GM21515 (cell line): ENCODE measurements at regions not wholly inside any gene's neighbourhood (a gene's known extent, or its start where the extent isn't known, plus 50 kb on each side); places are given as distances from the start of the nearest gene placed in this dataset.

Experiments
- ATAC-seq: cut with Tn5 transposase; IDR thresholded peaks from one replicate; pipeline ENCODE4 v1.9.1; 2021; ENCODE audit not compliant: unreplicated experiment

DNA sequence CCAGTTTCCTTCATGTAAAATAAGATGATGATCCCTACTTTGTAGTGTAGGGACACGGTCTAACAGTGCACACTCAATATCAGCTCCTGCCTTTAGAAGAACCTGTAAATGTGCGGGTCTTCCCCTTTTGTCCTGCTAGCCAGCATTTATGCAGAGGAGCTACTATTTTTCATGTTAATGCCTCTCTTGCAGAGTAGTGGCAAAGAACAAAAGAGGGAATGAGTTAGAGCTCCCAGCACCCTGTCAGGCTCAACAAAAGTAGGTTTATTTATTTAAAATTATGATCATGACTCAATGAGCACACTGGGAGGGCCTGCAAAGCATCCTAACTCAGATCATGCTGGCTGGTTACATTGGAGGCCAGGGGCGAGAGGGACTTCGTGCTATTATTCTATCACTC lies 414.5 kb upstream of the COBL start:
- no peak for ATAC-seq

DNA sequence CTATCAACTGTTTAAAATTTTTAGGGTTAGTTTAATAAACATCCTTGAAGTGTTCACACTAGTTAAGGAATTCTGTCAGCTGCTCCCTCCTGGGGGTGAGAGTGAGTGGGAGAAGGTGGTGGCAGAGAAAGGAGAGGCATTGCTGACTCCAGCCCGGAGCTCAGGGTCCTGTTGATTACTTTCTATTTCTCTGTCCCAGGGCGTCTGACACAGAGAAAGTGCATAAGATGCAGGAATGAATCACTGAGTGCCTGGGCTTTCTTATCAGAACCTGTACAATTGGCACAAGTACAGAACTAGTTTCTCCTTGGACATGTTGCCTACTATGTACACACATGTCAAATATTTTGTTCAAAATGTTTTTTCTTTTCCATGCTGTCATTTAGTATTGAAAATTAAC lies 410.8 kb upstream of the COBL start:
- no peak for ATAC-seq

DNA sequence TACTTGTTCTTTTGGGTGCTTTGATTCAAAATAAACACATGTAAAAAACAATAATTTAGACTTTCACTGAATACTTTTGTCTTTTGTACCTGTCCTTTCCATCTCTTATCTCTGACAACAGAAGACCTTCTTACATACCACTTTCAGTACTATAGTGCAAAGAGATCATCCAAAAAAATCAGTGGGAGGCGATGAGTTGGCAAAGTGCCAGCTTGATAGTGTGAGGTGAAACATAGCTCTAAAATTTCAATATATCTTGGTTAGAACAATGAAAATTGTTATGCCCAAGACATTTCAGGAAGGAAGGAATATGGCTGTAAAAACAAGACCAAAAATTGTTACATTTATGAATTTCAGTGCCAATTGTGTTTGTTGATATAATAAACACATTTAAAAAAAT lies 390.2 kb upstream of the COBL start:
- no peak for ATAC-seq

DNA sequence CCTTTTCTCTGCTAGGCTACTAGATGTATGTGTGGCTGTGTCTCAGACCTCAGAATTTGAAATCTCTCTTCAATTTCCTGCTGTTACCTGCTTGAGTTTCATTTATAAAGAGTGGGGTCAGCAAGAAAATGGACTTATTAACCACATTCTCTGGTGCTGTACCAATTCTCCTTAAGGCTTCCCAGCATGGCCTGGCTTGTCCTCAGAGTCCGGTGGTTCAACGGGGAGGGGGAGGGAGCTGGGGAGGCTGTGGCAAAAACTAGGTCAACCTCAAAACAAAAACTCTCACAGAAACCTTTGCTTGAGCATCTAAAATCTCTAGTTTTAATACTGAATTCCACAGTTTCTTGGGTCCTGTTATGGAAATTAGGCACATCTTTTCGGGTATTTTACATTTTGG lies 389.1 kb upstream of the COBL start:
- no peak for ATAC-seq

DNA sequence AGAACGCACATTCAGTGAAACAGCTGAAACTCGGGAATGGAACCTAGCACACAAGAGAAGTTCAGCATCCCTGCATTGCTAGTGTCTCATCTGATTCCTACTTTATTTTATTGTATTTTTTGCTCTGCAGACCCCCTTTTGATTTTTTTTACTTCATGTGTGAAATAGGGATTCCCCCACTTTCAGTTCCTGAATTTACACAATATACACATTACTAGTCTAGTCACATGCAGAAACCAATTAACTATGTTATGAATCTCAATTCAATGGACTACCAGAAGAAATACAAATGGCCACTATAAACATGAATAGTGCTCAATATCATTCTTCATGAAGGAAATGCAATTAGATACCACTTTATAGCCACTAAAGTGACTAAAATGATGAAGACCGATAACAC lies 386.1 kb upstream of the COBL start:
- no peak for ATAC-seq

DNA sequence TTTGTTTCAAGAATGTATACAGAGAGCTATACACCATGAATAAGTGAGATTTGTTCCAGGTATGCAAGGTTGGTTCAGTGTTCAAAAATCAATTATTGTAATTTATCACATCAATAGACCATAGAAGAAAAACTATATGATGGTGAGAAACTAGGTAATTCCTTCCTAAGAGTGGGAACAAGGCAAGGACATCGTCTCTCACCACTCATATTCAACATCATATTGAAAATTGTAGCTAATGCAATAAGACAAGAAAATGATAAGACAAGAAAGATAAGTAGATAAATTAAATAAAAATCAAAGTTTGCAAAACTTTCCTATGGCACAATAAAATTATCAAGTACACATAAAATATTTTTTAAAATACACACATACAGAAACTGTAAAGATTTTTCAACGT lies 385.3 kb upstream of the COBL start:
- ATAC-seq, result no peak

DNA sequence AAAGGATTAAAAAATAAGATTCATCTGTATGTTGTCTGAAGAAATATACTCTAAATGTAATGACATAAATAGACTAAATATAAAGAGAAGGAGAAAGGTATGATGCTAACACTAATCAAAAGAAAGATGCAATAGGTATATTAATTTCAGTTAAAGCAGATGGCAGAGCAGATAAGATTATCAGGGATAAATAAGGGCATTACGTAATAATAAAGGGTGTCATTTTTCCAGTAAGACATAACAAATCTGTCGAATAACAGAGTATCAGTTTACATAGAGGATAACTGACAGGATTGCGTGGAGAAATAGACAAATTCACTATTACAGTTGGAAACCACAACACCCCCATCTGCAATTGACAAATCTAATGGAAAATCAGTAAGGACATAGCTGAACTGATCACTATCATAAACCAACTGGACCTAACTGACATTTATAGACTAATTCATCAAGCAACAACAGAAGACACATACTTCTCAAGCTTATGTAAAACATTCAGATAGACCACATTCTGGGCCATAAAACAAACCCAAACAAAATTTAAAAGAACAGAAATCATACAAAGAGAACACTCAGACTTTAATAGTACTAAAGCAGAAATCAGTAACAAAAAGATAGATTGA lies 384.1 kb upstream of the COBL start:
- no peak for ATAC-seq

DNA sequence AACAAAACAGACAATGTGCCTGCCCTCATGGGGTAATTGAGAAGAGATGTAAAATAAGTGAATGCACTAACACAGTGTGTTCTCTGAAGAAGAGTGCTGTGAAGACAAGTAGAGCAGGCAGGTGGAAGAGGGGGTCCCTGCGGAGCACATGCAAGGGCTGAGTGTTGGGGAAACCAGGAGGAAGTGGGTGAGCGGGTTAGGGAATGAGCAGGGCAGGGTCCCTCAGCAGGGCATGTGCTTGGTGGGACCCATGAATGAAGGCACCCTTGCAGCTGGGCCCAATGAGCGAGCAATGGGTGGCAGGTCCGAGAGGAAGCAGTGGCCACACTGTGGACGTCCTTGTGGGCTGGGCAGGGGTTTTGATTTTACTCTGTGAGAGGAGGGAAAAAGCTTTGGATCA lies 376.6 kb upstream of the COBL start:
- no peak for ATAC-seq

DNA sequence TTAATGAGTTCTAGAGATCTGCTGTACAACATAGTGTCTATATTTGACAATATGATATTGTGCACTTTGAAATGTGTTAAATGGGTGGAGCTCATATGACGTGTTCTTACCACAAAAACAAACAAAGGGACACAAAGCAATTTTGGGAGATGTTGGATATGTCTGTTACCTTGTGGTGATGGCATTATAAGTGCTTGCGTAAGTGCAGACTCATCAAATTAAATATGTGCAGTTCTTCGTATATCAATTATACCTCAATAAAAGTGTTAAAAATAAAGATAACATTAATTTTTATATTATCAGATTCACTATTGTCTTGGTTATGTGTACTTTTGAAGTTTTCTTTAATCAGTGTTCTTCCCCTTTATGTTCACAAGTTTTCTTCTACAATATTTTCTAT lies 372.9 kb upstream of the COBL start:
- no peak for ATAC-seq

DNA sequence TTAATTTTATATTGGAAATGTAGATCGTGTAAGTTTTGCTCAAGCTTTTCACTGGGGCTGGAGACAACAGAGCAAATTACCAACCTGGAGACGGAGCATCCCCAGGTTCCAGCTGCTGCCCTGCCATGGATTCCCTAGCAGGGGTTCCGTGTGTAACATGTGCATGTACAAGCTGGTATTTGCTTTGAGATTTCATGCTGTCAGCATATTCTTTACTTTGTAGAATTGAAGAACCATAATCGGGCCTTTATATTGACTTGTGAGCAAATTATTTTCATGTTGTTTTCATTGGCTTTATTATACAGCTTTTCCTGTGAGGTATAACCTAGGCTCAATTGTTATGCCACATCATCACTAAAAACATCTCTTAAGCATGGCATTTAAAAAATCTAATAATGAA lies 369.2 kb upstream of the COBL start:
- no peak for ATAC-seq

DNA sequence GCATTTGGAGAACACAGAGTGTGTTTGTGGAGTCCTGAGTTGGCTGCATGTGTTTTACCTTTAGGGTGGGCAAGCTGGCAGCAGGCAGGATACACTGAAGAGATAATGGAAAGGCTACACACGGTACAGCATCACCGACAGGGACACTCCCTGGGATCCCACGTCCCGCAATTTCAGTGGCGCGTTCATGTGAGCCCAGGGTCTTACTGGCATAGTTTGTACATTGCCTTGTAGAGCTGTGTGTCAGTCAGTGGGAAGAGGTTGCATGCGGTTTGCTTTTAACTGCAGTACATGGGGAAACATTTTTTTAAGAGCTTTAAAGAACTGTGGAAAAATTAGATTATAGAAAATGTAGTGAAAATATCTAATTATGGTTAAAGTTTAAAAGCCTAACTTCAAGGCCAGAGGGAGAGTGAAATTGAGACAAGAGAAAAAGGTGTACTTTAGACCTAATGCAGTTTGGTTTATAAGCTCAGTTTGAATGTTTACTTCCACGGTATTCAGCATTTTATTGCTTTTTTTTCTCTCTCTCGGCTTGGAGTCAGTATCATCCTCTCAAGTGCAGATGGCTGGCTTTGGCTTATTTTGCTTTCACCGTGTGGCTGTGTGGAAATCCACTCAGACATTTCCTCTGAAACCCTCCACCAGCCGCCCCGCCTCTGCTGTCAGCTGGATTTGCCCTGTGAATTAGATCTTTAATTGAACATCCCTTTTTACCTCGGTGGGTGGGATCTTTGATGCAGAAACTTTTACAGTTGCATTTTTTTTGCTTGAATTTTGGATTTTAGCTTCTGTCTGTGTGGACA lies 364.2 kb upstream of the COBL start:
- ATAC-seq, result no peak

DNA sequence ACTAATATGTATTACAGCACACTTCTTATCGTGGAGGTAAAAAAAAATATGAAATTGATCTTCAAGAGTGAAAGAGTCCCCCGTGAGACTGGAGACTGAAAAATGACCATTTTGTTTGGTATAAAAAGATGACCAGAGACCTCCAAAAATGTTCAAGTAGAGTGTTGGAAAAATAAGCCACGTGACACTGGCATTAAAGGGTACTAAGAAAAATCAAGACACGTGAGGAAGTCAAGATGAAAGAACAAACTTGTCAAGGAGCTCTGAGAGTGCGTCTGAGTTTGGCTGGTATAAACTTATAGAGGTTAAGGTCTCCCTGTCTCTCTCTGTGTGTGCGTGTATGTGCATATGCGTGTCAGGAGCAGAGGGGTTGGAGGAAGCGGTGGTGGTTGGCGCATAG lies 362.7 kb upstream of the COBL start:
- ATAC-seq, result no peak

DNA sequence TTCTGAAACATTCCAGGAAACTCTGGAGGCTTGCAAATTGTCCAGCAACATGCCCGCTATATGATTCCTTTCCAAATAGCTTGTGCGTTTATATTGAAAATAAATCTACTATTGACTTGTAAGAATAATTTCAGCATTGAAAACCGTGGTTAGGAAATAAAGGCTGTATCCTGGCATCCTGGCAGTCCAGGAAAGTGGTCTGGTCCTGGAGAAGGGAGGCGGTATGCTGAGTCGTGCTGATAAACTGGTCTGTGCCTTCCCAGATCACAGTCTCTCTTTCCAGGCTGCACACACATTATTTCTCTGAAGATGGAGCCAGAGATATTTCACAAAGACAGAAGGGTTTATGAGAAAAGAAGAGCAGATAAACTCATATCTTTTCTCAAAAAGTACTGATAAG lies 350.1 kb upstream of the COBL start:
- no peak for ATAC-seq

DNA sequence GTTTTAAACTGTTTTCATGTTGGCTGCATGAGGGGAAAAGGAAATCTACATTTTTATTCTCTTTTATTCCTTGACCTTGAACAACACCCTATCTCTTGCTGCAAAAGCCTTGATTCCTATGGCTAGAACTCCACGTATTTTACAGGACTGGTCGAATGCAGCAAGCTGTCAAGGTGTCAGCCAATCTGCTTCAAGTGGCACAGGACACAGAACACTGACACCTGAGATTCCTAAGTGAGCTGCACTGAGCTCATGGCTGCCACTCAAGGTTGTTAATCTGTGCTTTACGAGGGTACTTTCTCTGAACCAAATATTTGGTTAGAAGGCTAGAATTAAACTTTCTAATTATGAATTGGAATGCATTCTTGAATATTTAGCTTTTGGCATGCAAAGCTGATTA lies 349.7 kb upstream of the COBL start:
- no peak for ATAC-seq

DNA sequence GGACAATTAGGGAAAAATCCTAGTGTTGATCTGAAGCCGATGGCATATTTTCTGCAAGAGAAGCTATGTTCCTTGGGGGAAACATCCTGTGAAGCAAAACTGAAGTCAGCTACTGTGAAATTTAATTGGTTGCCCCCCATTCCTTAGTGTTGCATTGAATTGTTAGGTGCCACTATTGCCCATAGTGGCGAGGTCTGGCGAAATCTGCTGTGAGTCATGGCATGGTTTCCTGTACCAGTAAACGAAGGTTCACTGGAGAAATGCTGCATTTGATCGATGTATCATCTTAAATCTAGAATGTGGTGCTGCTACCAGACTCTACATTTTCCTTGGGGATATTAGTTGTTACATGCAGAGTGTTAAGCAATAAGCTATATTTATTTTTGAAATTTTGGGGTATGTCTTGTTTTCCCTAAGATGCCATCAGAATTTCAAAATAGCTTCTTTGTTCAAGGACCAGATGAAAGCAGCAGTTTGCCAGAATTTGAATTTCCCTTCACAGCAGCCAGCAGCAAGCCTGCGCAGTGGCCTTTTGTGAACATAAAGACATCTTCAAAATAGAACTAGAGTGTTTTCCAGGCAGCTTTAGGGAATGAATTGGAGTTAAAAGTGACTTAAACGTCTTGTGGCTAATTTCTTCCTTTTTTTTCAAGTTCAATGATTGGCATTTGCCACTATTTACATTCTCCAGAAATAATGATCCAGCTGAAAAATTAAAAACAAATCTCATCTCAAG lies 348.6 kb upstream of the COBL start:
- no peak for ATAC-seq

DNA sequence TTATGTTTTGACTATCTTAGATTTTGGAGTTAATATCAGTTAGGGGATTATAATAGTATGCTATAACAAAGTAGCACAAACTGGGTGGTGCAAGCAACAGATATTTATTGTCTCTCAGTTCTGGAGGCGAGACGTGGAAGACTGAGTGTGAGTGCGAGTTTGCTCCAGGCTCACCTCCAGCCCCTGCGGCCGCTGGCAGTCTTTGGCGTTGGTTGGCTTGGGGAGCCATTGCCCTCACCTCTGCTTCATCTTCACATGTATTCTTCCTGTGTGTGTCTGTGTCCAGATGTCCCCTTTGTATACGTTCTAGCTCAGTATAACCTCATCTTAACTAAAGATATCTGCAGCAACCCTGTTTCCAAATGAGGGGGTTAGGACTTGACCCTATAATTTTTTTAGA lies 343.9 kb upstream of the COBL start:
- no peak for ATAC-seq

DNA sequence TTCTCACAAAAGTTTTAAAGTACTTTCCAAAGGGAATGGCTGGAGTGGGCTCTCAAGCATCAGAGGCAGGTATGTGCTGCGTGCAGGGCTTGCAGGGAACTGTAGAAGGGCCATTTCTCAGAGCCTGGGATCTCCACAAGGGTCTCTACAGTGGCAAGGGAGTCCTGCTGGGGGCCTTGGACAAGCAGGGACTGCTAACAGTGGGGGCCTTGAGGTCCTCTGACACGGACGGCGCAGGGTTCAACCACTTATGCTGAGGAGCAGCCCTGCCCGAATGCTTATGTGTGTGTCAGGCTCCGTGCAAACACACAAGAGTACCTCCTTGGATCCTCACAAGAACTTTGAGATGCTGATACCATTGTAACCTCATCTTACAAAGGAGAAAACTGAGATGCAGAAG lies 342.1 kb upstream of the COBL start:
- ATAC-seq, result no peak

DNA sequence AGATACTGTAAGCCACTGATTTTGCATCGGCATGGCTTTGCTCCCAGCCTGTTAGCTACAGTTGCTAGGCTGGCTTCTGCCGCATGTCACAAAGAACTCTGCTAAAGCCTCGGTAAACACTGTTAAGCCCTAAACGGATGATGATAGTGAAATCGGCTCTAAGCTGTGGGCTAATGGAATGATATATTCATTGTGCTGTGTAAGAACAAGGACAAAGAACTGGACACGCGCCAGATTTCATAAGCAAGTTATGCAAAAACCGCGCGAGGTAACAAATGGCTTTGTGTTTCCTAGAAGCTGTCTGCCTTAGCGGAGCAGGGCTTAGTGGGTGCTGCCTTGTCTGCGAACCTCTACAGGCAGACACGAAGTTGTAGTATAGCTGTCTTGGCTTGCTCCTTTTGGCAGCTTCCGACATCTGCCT lies 331.3 kb upstream of the COBL start:
- no peak for ATAC-seq

DNA sequence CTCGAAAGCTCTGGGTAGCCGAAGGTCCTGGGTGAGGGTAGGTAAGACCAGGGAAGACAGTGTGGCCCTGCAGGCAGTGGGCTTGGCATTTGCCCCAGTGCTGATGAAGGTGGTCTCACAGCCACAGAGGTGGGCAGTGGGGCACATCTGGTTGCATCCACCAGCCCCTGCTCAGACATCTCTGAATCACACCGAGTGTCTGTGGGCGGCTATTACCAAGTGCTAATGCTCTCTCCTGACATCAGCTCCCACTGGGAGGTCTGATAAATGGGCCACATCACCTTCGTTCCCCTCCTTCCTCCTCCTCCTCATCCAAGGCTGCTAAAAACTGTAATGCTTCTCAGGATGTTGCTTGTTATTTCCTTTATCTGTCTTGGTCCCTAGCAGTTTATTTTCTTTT lies 330.9 kb upstream of the COBL start:
- ATAC-seq, result no peak

DNA sequence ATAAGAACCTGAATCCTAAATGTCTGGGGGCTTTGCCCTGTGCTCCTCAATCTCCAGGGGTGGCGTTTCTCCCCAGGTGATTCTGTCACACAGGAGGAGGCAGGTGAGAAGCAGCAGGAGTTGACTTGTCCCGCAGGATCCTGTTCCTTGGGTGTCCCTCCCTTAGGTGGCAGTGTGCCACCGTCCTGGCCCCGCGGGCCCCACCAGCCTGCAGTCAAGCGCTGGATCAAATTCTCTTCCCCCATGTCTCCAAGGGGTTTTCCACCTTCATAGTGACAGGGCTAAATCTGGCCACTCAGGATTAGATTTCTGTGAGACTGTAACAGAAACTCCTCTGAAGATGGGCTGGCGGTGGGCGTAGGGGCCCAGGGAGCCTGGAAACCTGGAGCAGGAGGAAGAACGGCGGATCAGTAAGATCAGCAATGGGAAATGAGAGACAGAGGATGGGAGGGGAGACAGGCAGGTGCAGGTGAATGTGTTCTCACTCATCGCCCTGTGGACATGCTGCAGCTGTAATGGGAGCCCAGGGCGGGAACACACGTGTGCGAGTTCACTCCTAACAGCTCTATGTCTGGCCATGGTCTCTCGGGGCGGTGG lies 329.2 kb upstream of the COBL start:
- ATAC-seq, result no peak

DNA sequence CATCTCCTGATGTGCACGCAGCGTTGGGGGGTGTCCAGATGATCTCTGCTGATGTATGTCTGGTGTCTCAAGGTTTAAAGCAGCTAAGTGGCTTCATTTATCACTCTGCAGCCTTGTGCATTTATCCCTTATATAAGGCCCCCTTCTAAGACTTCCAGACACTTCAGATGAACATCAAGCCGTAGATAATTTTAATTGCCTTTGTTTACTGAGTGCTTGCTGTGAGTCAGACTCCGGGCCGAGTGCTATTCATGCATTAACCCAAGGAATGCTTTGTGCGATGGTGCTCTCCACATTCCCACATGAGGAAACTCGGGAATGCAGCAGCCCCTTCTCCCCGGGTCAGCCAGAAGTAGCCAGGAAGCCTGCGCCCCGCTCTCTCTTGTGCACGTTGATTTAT lies 328.6 kb upstream of the COBL start:
- no peak for ATAC-seq

DNA sequence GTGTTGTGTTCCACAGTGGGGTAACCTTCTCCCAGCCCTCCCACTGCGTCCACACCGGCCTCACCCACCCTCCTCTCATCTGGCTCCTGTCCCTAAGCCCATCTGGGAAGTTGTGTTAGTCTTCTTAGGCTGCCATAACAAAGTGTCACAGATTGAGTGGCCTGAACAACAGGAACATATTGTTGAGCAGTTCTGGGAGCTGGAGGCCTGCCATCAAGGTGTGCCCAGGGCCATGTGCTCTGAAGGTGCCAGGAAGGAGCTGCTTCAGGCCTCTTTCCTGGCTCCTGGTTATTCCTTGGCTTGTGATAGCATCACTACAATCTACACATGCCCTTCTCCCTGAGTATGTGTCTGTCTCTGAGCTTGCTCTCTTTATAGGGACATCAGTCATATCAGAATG lies 327.6 kb upstream of the COBL start:
- ATAC-seq, result no peak
